Neural progenitor cell (in vitro differentiated cells): ENCODE measurements at regions not wholly inside any gene's neighbourhood (a gene's known extent, or its start where the extent isn't known, plus 50 kb on each side); places are given as distances from the start of the nearest gene placed in this dataset.
A peak's percentile ranks its signal among the peaks of the same experiment; 100 is the strongest.

ENCODE experiments used
- DNase-seq: peaks from one replicate; pipeline ENCODE4 v3.0.0-alpha.2; 2016; ENCODE audit warnings: low spot score
- H2AFZ ChIP-seq: fragments of 200-600 bp; sonication (generic); replicated peaks from 2 replicates; pipeline ENCODE4 v1.6.1; 2016; ENCODE audit warnings: antibody characterized with exemption
- H3F3A ChIP-seq: fragments of 200-600 bp; sonication (generic); 2 replicates; pipeline ENCODE4 v1.6.1; 2016; ENCODE audit warnings: antibody characterized with exemption, low read depth
- H3K27ac ChIP-seq: fragments of 200-600 bp; sonication (generic); 2 replicates; pipeline ENCODE4 v1.5.1; 2016; ENCODE audit warnings: mild to moderate bottlenecking
- H3K27me3 ChIP-seq: fragments of 200-600 bp; sonication (generic); 2 replicates; pipeline ENCODE4 v1.6.1; 2016; ENCODE audit warnings: mild to moderate bottlenecking, moderate library complexity
- H3K36me3 ChIP-seq: fragments of 200-600 bp; sonication (generic); 2 replicates; pipeline ENCODE4 v1.5.1; 2016
- H3K4me1 ChIP-seq: fragments of 200-600 bp; sonication (generic); 2 replicates; pipeline ENCODE4 v1.6.1; 2016; ENCODE audit warnings: mixed run types
- H3K4me2 ChIP-seq: fragments of 200-600 bp; sonication (generic); 2 replicates; pipeline ENCODE4 v1.6.1; 2016
- H3K4me3 ChIP-seq: fragments of 200-600 bp; sonication (generic); 2 replicates; pipeline ENCODE4 v1.5.1; 2016
- H3K79me2 ChIP-seq: fragments of 200-600 bp; sonication (generic); 2 replicates; pipeline ENCODE4 v1.6.1; 2016; ENCODE audit warnings: low read depth
- H3K9ac ChIP-seq: fragments of 200-600 bp; sonication (generic); 2 replicates; pipeline ENCODE4 v1.6.1; 2016
- H3K9me3 ChIP-seq: fragments of 200-600 bp; sonication (generic); 2 replicates; pipeline ENCODE4 v1.5.1; 2016; ENCODE audit warnings: low read depth
- H4K20me1 ChIP-seq: fragments of 200-600 bp; sonication (generic); 2 replicates; pipeline ENCODE4 v1.6.1; 2016; ENCODE audit warnings: low read depth
- H3K27ac Mint-ChIP-seq: 3 replicates; pipeline ENCODE4 v1.8.0; 2021; ENCODE audit warnings: mixed read lengths
- H3K27me3 Mint-ChIP-seq: 2 replicates; pipeline ENCODE4 v1.8.0; 2022; ENCODE audit warnings: low read depth, mild to moderate bottlenecking, inconsistent platforms, moderate library complexity, mixed read lengths; ENCODE audit not compliant: insufficient read depth
- H3K36me3 Mint-ChIP-seq: 3 replicates; pipeline ENCODE4 v1.8.0; 2021; ENCODE audit warnings: mixed read lengths
- H3K4me1 Mint-ChIP-seq: 3 replicates; pipeline ENCODE4 v1.8.0; 2021; ENCODE audit warnings: mixed read lengths
- H3K4me3 Mint-ChIP-seq: 3 replicates; pipeline ENCODE4 v1.8.0; 2021; ENCODE audit warnings: mild to moderate bottlenecking, moderate library complexity, mixed read lengths
- H3K9me3 Mint-ChIP-seq: 3 replicates; pipeline ENCODE4 v1.8.0; 2020; ENCODE audit warnings: mixed read lengths
- EZH2 ChIP-seq: fragments of 200-600 bp; sonication (generic); IDR thresholded peaks from 2 replicates; pipeline ENCODE4 v1.6.1; 2017; ENCODE audit warnings: antibody characterized with exemption, mild to moderate bottlenecking, moderate library complexity
- EZH2phosphoT487 ChIP-seq: fragments of 200-600 bp; sonication (generic); IDR thresholded peaks from 2 replicates; pipeline ENCODE4 v1.6.1; 2017; ENCODE audit warnings: antibody characterized with exemption
- TF ChIP-seq, protein P1 (sequence below): fragments of 200-600 bp; sonication (generic); IDR thresholded peaks from 2 replicates; pipeline ENCODE4 v1.5.1; 2017; ENCODE audit warnings: antibody characterized with exemption, mild to moderate bottlenecking

- Histone ChIP-seq H3K79me2 (no peaks in the 10 kb centered on the region), H3K36me3 (no peaks in the 10 kb centered on the region), H3K4me1 (no peaks in the 10 kb centered on the region), H3K9ac (no peak overlapping the region), H3K9me3 (no peaks in the 10 kb centered on the region), H2AFZ (no peak overlapping the region), H3K27me3 (no peaks in the 10 kb centered on the region), H4K20me1 (no peaks in the 10 kb centered on the region), H3K27ac (no peak overlapping the region), H3K4me2 (no peak overlapping the region), H3F3A (no peaks in the 10 kb centered on the region), H3K4me3 (no peak overlapping the region)
- Mint-ChIP-seq H3K4me3 (no peak overlapping the region), H3K36me3 (no peaks in the 10 kb centered on the region), H3K9me3 (peaks cover 4% of the 10 kb centered on the region), H3K4me1 (peaks cover 29% of the 10 kb centered on the region), H3K27me3 (peaks cover 3% of the 10 kb centered on the region), H3K27ac (peak overlapping the region; percentile 71)
- no peak for TF ChIP-seq EZH2
- TF ChIP-seq, protein P1, sequence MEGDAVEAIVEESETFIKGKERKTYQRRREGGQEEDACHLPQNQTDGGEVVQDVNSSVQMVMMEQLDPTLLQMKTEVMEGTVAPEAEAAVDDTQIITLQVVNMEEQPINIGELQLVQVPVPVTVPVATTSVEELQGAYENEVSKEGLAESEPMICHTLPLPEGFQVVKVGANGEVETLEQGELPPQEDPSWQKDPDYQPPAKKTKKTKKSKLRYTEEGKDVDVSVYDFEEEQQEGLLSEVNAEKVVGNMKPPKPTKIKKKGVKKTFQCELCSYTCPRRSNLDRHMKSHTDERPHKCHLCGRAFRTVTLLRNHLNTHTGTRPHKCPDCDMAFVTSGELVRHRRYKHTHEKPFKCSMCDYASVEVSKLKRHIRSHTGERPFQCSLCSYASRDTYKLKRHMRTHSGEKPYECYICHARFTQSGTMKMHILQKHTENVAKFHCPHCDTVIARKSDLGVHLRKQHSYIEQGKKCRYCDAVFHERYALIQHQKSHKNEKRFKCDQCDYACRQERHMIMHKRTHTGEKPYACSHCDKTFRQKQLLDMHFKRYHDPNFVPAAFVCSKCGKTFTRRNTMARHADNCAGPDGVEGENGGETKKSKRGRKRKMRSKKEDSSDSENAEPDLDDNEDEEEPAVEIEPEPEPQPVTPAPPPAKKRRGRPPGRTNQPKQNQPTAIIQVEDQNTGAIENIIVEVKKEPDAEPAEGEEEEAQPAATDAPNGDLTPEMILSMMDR, result no peak
- no peak for TF ChIP-seq EZH2phosphoT487
- no peak for DNase-seq
Measured at GRCh38 chr10:78164702-78165101, 131.0 kb downstream of the RPS24 start.

DNA sequence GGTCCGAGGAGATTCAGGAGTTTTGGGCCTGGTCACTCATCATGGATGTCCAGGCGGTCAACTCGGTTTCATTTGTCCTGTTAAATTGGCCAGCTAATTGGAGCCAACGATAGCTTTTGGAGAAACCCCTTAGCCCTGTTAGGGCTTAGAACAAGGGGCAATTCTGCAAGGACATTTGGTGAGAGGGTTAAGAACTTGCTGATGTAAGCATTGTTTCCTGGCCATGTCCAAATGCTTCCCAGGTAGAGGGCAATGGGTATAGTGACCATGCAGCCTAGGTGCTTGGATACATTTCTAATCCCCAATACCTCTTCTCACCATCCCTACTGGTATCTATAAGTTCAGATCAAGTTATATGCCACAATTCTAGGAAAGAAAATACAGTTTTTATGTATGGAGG, 131.5 kb downstream of the RPS24 start:
- no peak for TF ChIP-seq EZH2phosphoT487
- TF ChIP-seq, protein P1, result no peak
- TF ChIP-seq EZH2, result no peak
- peaks cover 3% of the 10 kb centered on the region for H3K27me3 Mint-ChIP-seq
- no peak overlapping the region for H3K4me2 ChIP-seq
- no peaks in the 10 kb centered on the region for H3K79me2 ChIP-seq
- no peak overlapping the region for H3K27ac Mint-ChIP-seq
- H3K36me3 Mint-ChIP-seq, result no peaks in the 10 kb centered on the region
- no peak overlapping the region for H2AFZ ChIP-seq
- H3K9me3 Mint-ChIP-seq, result peaks cover 4% of the 10 kb centered on the region
- no peaks in the 10 kb centered on the region for H3K4me1 ChIP-seq
- peaks cover 29% of the 10 kb centered on the region for H3K4me1 Mint-ChIP-seq
- no peaks in the 10 kb centered on the region for H3K9me3 ChIP-seq
- H3K27ac ChIP-seq, result no peak overlapping the region
- H3F3A ChIP-seq, result no peaks in the 10 kb centered on the region
- H3K9ac ChIP-seq, result no peak overlapping the region
- no peak overlapping the region for H3K4me3 Mint-ChIP-seq
- H3K4me3 ChIP-seq, result no peak overlapping the region
- H4K20me1 ChIP-seq, result no peaks in the 10 kb centered on the region
- H3K27me3 ChIP-seq, result no peaks in the 10 kb centered on the region
- no peak for DNase-seq
- no peaks in the 10 kb centered on the region for H3K36me3 ChIP-seq

DNA sequence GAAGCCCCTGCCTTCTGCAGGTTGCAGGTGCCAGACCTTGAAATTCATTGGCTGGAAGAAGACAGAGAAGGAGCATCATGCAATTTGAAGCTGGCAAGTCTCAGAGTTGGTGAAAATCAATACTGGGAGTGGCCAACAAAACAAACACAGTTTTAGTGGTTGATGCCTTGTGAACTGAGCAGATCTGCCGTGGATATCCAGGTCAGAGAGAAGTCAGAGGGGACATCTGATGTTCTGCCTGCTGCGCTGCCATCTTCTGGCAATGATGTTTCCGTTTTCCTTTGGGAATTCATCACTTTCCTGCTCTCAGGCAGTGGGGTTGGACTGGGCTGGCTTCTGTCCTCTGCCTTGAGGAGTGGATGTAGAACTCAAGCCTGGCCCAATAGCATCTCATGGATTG, 132.0 kb downstream of the RPS24 start:
- no peak overlapping the region for H3K9ac ChIP-seq
- no peak overlapping the region for H3K27ac ChIP-seq
- no peaks in the 10 kb centered on the region for H3F3A ChIP-seq
- peaks cover 29% of the 10 kb centered on the region for H3K4me1 Mint-ChIP-seq
- H3K9me3 Mint-ChIP-seq, result peaks cover 4% of the 10 kb centered on the region
- H3K36me3 ChIP-seq, result no peaks in the 10 kb centered on the region
- no peaks in the 10 kb centered on the region for H3K79me2 ChIP-seq
- no peaks in the 10 kb centered on the region for H3K27me3 ChIP-seq
- no peaks in the 10 kb centered on the region for H3K36me3 Mint-ChIP-seq
- peak overlapping the region; percentile 13 for H2AFZ ChIP-seq
- no peaks in the 10 kb centered on the region for H4K20me1 ChIP-seq
- no peak overlapping the region for H3K4me3 ChIP-seq
- H3K27ac Mint-ChIP-seq, result no peak overlapping the region
- H3K4me1 ChIP-seq, result no peaks in the 10 kb centered on the region
- H3K27me3 Mint-ChIP-seq, result peaks cover 3% of the 10 kb centered on the region
- H3K4me2 ChIP-seq, result no peak overlapping the region
- peak; percentile 48 for DNase-seq
- TF ChIP-seq, protein P1, result peak; percentile 54
- no peak for TF ChIP-seq EZH2
- no peak overlapping the region for H3K4me3 Mint-ChIP-seq
- no peaks in the 10 kb centered on the region for H3K9me3 ChIP-seq

- Mint-ChIP-seq H3K4me1 (peaks cover 24% of the 10 kb centered on the region), H3K27ac (no peak overlapping the region), H3K9me3 (peaks cover 4% of the 10 kb centered on the region), H3K4me3 (no peak overlapping the region), H3K27me3 (peaks cover 3% of the 10 kb centered on the region), H3K36me3 (no peaks in the 10 kb centered on the region)
- Histone ChIP-seq H3K9me3 (no peaks in the 10 kb centered on the region), H3K4me3 (no peak overlapping the region), H3F3A (no peaks in the 10 kb centered on the region), H3K27me3 (no peaks in the 10 kb centered on the region), H3K27ac (no peak overlapping the region), H3K9ac (no peak overlapping the region), H3K36me3 (no peaks in the 10 kb centered on the region), H3K4me1 (no peaks in the 10 kb centered on the region), H2AFZ (no peak overlapping the region), H3K4me2 (no peak overlapping the region), H4K20me1 (no peaks in the 10 kb centered on the region), H3K79me2 (no peaks in the 10 kb centered on the region)
- TF ChIP-seq, protein P1, result no peak
- no peak for TF ChIP-seq EZH2phosphoT487
- TF ChIP-seq EZH2, result no peak
- DNase-seq, result no peak
Measured at GRCh38 chr10:78166261-78166660, 132.6 kb downstream of the RPS24 start.
